Stimulated activated CD4-positive, alpha-beta T cell treated with anti-CD3 and anti-CD28 coated beads, Interleukin-15, amount 100 ng/mL, for 1 hour (primary cell): ENCODE measurements at regions not wholly inside any gene's neighbourhood (a gene's known extent, or its start where the extent isn't known, plus 50 kb on each side); places are given as distances from the start of the nearest gene placed in this dataset.

ENCODE experiments used
- DNase-seq, 2 donors: peaks; one replicate each; pipeline ENCODE4 v3.0.0-alpha.2; 2020; ENCODE audit warnings: low read depth in 1 of 2, low spot score in 1 of 2

DNA sequence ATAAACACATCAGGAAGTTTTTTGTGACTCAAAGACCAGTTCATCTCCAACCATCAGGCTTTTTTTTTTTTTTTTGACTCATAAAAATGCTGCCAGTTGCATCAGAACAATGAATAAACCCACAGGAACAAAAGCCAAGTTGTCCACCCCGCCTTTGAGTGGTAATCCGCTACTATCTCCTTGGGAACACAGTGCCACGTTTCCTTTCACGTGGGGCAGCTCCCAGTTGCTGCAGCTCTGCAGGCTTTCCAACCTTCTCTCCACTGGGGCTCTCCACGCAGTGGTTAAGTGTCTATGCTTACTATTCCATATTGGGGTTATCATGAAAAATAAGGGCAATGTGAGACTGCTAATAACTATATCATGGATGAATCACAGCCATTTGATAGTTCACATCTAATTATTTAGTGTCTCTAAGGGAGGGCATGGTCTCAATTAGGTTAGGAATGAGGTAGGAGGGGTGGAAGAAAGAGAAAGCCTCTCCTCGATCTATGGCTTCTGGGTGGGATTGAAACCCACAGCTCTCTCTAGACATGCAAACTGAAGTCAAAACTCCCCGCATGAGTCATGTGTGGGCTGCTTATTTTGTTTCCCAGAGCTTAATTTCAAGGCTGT, 55.8 kb upstream of the ACTBL2 start:
- DNase-seq: no peak

DNA sequence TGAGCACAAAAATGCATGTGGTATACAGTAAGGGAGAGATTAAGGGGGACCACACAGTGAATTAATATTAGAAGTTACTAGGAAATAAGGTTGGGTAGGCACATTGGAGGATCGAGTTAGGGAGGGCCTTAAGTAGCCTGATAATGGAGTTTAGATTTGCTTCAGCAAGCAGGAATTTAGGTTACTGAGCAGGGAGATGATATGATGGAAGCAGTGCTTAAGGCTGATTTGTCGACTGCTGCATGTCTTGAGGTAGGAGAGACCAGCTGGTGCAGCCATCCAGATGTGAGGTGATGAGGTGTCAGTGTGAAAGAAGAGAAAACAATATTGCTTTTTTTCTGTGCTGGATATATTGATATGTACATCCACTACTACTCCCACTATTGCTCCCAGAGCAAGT, 55.2 kb upstream of the ACTBL2 start:
- no peak for DNase-seq

DNA sequence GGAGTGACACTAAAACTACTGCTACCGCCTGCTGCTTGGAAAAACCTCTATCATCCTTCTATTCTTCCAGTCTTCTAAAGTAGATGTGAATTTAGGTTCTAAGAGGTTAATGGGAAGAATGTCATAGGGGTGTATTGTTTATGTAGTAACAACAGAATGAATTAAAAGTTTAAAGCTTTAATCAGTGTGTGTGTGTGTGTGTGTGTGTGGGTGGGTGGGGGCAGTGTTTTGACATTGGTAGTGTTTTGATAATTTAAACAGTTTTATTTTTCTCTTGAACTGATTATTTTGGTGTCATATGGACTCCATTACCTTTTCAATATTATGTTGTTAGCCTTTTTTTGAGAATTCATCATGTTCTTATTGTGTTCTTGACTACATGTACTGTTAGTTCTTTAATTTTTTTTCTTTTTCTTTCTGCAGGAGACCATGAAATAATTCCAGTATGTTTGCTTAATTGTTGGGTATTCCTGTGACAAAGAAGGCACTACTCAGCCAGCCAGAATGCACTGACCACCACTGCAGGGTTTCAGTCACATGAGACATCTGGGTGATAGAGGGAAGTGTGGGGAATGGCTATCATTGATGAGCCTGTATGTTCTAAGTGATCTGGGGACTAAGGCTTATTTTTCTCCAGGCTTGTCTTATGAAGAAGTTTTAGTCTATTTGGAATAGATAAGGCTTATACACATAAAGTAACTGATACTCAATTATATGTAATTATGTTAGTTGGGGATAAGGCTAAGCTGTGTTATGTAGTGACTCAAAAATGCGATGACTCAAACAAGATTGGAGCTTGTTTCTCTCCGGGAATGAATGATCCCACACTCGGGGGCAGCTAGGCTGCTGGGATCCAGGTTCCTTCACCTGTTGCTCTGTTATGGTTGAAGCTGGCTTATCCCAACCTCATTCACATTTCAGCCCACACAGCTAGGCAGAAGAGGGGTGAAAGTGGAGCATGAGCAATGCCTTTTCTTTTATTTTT, 50.2 kb upstream of the ACTBL2 start:
- DNase-seq: no peak
